ENCODE measurements at regions not wholly inside any gene's neighbourhood (a gene's known extent, or its start where the extent isn't known, plus 50 kb on each side); places are given as distances from the start of the nearest gene placed in this dataset.

DNA sequence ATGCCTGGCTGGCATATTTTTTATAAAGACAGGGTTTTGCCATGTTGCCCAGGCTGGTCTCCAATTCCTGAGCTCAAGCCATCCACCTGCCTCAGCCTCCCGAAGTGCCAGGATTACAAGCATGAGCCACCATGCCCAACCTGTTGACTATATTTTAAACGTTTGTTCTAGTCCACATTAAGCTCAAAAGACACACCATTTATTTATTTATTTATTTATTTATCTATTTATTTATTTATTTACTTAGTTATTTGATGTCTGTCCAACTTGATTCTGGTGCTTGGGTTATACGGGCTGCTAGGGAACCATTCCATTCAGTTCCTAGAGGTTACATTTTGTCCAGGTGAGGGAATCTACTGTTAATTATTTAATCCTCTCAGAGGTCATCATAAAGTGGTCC is 98.1 kb upstream of the ADGRL4 start:
- Histone ChIP-seq H3K27me3 (replicated peaks; ENCODE audit: control insufficient read depth, insufficient read depth, low read length) (no peaks in the 10 kb centered on the region), H3K9ac (ENCODE audit: low read length) (no peak overlapping the region), H3K4me1 (ENCODE audit: control insufficient read depth, insufficient read depth, low read length) (peaks cover 3% of the 10 kb centered on the region), H3K36me3 (ENCODE audit: control insufficient read depth, insufficient read depth, low read length, severe bottlenecking) (no peaks in the 10 kb centered on the region), H3K9me3 (ENCODE audit: control insufficient read depth, low read length) (no peaks in the 10 kb centered on the region), H3K4me3 (ENCODE audit: low read length) (no peak overlapping the region)
- no peak for DNase-seq (ENCODE audit: low read depth)

DNA sequence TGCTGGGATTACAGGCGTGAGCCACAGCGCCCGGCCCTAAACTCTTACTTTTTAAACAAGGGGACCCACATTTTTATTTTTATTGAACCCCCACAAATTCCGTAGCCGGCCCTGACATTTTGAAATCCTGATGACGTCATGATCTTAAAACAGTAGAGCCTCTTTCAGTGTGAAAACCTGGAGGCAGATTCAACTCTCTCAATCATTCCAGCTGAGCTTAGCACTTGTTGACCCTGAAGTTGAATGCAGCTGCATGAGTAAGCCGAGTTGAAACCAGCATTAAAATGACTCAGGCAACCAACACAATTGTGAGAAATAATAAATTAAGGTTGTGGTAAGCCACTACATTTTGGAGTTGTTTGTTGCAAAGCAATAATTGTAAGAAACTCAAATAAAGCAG is 93.9 kb upstream of the ADGRL4 start:
- H3K9ac ChIP-seq (ENCODE audit: low read length) = no peak overlapping the region
- no peaks in the 10 kb centered on the region for H3K27me3 ChIP-seq (replicated peaks; ENCODE audit: control insufficient read depth, insufficient read depth, low read length)
- no peaks in the 10 kb centered on the region for H3K9me3 ChIP-seq (ENCODE audit: control insufficient read depth, low read length)
- no peak overlapping the region for H3K4me3 ChIP-seq (ENCODE audit: low read length)
- peak; percentile 43 for DNase-seq (ENCODE audit: low read depth)
- H3K4me1 ChIP-seq (ENCODE audit: control insufficient read depth, insufficient read depth, low read length) = peaks cover 2% of the 10 kb centered on the region
- H3K36me3 ChIP-seq (ENCODE audit: control insufficient read depth, insufficient read depth, low read length, severe bottlenecking) = no peaks in the 10 kb centered on the region

GRCh38 chr1:79090985-79091384 is 84.5 kb upstream of the ADGRL4 start:
- Histone ChIP-seq H3K9ac (ENCODE audit: low read length) (no peak overlapping the region), H3K27me3 (replicated peaks; ENCODE audit: control insufficient read depth, insufficient read depth, low read length) (no peaks in the 10 kb centered on the region), H3K36me3 (ENCODE audit: control insufficient read depth, insufficient read depth, low read length, severe bottlenecking) (no peaks in the 10 kb centered on the region), H3K4me1 (ENCODE audit: control insufficient read depth, insufficient read depth, low read length) (no peaks in the 10 kb centered on the region), H3K4me3 (ENCODE audit: low read length) (no peak overlapping the region), H3K9me3 (ENCODE audit: control insufficient read depth, low read length) (no peaks in the 10 kb centered on the region)
- DNase-seq (ENCODE audit: low read depth) = peak; percentile 16

- H3K27me3 ChIP-seq (replicated peaks; ENCODE audit: control insufficient read depth, insufficient read depth, low read length) = no peaks in the 10 kb centered on the region
- no peak overlapping the region for H3K4me3 ChIP-seq (ENCODE audit: low read length)
- no peaks in the 10 kb centered on the region for H3K36me3 ChIP-seq (ENCODE audit: control insufficient read depth, insufficient read depth, low read length, severe bottlenecking)
- H3K4me1 ChIP-seq (ENCODE audit: control insufficient read depth, insufficient read depth, low read length) = no peaks in the 10 kb centered on the region
- DNase-seq (ENCODE audit: low read depth) = no peak
- no peaks in the 10 kb centered on the region for H3K9me3 ChIP-seq (ENCODE audit: control insufficient read depth, low read length)
- no peak overlapping the region for H3K9ac ChIP-seq (ENCODE audit: low read length)
These were observed 83.4 kb upstream of the ADGRL4 start for GRCh38 chr1:79089946-79090345.

- no peak overlapping the region for H3K9ac ChIP-seq (ENCODE audit: low read length)
- H3K4me1 ChIP-seq (ENCODE audit: control insufficient read depth, insufficient read depth, low read length) = peaks cover 5% of the 10 kb centered on the region
- H3K27me3 ChIP-seq (replicated peaks; ENCODE audit: control insufficient read depth, insufficient read depth, low read length) = no peaks in the 10 kb centered on the region
- no peak for DNase-seq (ENCODE audit: low read depth)
- H3K9me3 ChIP-seq (ENCODE audit: control insufficient read depth, low read length) = no peaks in the 10 kb centered on the region
- no peak overlapping the region for H3K4me3 ChIP-seq (ENCODE audit: low read length)
- H3K36me3 ChIP-seq (ENCODE audit: control insufficient read depth, insufficient read depth, low read length, severe bottlenecking) = no peaks in the 10 kb centered on the region
These were observed 75.7 kb upstream of the ADGRL4 start for GRCh38 chr1:79082233-79082632.

GRCh38 chr1:79079770-79080169 is 73.2 kb upstream of the ADGRL4 start:
- Histone ChIP-seq H3K36me3 (ENCODE audit: control insufficient read depth, insufficient read depth, low read length, severe bottlenecking) (no peaks in the 10 kb centered on the region), H3K4me3 (ENCODE audit: low read length) (no peak overlapping the region), H3K4me1 (ENCODE audit: control insufficient read depth, insufficient read depth, low read length) (peaks cover 5% of the 10 kb centered on the region), H3K9me3 (ENCODE audit: control insufficient read depth, low read length) (no peaks in the 10 kb centered on the region), H3K27me3 (replicated peaks; ENCODE audit: control insufficient read depth, insufficient read depth, low read length) (no peaks in the 10 kb centered on the region), H3K9ac (ENCODE audit: low read length) (no peak overlapping the region)
- peak; percentile 81 for DNase-seq (ENCODE audit: low read depth)

DNA sequence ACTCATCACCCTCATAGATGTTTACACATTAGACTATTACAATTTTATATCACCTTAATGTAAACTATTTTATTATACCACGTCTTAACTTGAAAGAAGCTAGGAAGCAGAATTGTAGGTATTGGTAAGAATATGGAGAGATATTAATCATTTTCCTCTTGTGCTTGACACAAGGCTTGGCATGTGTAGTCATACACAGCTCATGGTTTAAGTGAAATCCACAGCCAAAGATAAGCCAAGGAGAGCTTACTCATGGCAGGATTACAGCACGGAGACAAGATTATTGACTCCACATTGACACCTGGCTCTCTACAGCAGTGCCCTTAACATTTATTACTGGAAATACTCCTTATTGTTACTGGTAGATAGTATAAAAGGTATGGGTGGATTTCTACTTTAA is 68.4 kb upstream of the ADGRL4 start:
- H3K27me3 ChIP-seq (replicated peaks; ENCODE audit: control insufficient read depth, insufficient read depth, low read length) = no peaks in the 10 kb centered on the region
- no peaks in the 10 kb centered on the region for H3K36me3 ChIP-seq (ENCODE audit: control insufficient read depth, insufficient read depth, low read length, severe bottlenecking)
- no peaks in the 10 kb centered on the region for H3K9me3 ChIP-seq (ENCODE audit: control insufficient read depth, low read length)
- H3K4me1 ChIP-seq (ENCODE audit: control insufficient read depth, insufficient read depth, low read length) = peaks cover 3% of the 10 kb centered on the region
- no peak for DNase-seq (ENCODE audit: low read depth)
- no peak overlapping the region for H3K9ac ChIP-seq (ENCODE audit: low read length)
- no peak overlapping the region for H3K4me3 ChIP-seq (ENCODE audit: low read length)

DNA sequence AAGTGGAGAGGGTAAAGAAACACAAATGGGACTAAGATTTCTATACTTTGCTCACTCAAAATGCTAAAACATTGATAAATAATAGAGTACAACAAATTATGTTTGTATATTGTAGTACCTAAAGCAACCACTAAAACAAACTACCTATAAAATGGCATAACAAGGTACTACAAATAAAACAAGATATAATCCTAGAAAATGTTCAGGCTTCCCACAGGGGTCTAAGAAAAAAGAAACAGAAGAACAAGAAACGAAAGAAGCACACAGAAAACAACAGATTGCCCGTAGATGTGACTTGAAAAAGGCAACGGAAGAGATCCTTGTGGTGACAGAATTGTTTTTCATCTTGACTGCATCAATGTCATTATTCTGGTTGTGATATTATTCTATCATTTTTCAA is 63.3 kb upstream of the ADGRL4 start:
- Histone ChIP-seq H3K9ac (ENCODE audit: low read length) (no peak overlapping the region), H3K4me1 (ENCODE audit: control insufficient read depth, insufficient read depth, low read length) (no peaks in the 10 kb centered on the region), H3K4me3 (ENCODE audit: low read length) (no peak overlapping the region), H3K27me3 (replicated peaks; ENCODE audit: control insufficient read depth, insufficient read depth, low read length) (no peaks in the 10 kb centered on the region), H3K36me3 (ENCODE audit: control insufficient read depth, insufficient read depth, low read length, severe bottlenecking) (no peaks in the 10 kb centered on the region), H3K9me3 (ENCODE audit: control insufficient read depth, low read length) (peaks cover 3% of the 10 kb centered on the region)
- no peak for DNase-seq (ENCODE audit: low read depth)

DNA sequence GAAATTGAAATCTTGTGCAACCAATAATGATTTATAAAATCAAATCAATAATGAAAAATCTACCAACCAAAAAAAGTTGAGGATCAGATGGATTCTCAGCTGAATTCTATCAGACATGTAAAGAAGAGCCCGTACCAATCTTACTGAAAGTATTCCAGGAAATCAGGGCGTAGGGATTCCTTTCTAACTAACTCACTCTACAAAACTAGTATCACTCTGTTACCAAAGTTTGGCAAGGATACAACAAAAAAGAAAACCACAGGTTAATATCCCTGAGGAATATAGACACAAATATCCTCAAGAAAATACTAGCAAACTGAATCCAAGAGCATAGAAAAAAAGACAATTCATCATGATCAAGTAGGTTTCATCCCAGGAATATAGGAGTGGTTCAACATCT is 52.8 kb upstream of the ADGRL4 start:
- H3K4me3 ChIP-seq (ENCODE audit: low read length) = no peak overlapping the region
- no peaks in the 10 kb centered on the region for H3K27me3 ChIP-seq (replicated peaks; ENCODE audit: control insufficient read depth, insufficient read depth, low read length)
- no peaks in the 10 kb centered on the region for H3K36me3 ChIP-seq (ENCODE audit: control insufficient read depth, insufficient read depth, low read length, severe bottlenecking)
- H3K4me1 ChIP-seq (ENCODE audit: control insufficient read depth, insufficient read depth, low read length) = no peaks in the 10 kb centered on the region
- DNase-seq (ENCODE audit: low read depth) = no peak
- peaks cover 6% of the 10 kb centered on the region for H3K9me3 ChIP-seq (ENCODE audit: control insufficient read depth, low read length)
- H3K9ac ChIP-seq (ENCODE audit: low read length) = no peak overlapping the region

All from adipocyte (in vitro differentiated cells).